HCT116 (cell line): ENCODE measurements at regions not wholly inside any gene's neighbourhood (a gene's known extent, or its start where the extent isn't known, plus 50 kb on each side); places are given as distances from the start of the nearest gene placed in this dataset.

ENCODE experiments used
- ATAC-seq: fragments of 200-7000 bp; cut with Tn5 transposase; 2 replicates; pipeline ENCODE4 v1.9.1; 2020; ENCODE audit warnings: mild to moderate bottlenecking, moderate library complexity
- BruUV-seq: library from RNA; stranded (reverse); fragments of 400-500 nt; replicated peaks from 2 replicates; lab custom pipeline; 2021; lab: Mats Ljungman, UMichigan
- CTCF ChIA-PET: fragments of 300-600 bp; sonication (Branson Sonifier 250); formaldehyde crosslinking; loops from one replicate; lab custom pipeline; 2021; ENCODE audit warnings: antibody characterized with exemption; lab: Charles Lee
- POLR2A ChIA-PET: fragments of 300-600, 350-600 bp; sonication (Branson Sonifier 250); formaldehyde crosslinking; loops from one replicate; lab custom pipeline; 2021; ENCODE audit warnings: antibody characterized with exemption; lab: Charles Lee
- RAD21 ChIA-PET, 2 experiments: fragments of 300-600 bp; sonication (Branson Sonifier 250); formaldehyde crosslinking; loops; one replicate each; lab custom pipeline; 2023; ENCODE audit warnings: low total read pairs in 2 of 2; ENCODE audit not compliant: uncharacterized antibody in 2 of 2, unreplicated experiment in 2 of 2, low non-redundant PET in 1 of 2; lab: Charles Lee
- DNase-seq: peaks from one replicate; pipeline ENCODE4 v3.0.0-alpha.2; 2010; ENCODE audit warnings: low read depth, low spot score
- H2AFZ ChIP-seq: fragments of 200-600 bp; shearing (Covaris generic), sonication (generic); 2 replicates; pipeline ENCODE4 v1.6.1; 2017; ENCODE audit warnings: low read depth, mixed run types, mixed read lengths, antibody characterized with exemption, low read length; ENCODE audit not compliant: poor library complexity, severe bottlenecking
- H3K27ac ChIP-seq: 2 replicates; pipeline ENCODE4 v1.5.1; 2012; ENCODE audit warnings: low read depth, low read length
- H3K27me3 ChIP-seq: fragments of 200-600 bp; sonication (generic); 2 replicates; pipeline ENCODE4 v1.6.1; 2016; ENCODE audit warnings: mixed run types, low read length, mixed read lengths; ENCODE audit not compliant: insufficient read depth
- H3K36me3 ChIP-seq, 2 experiments: fragments of 200-500 bp in 1 of 2; fragments of 200-600 bp in 1 of 2; sonication (Bioruptor generic) in 1 of 2; sonication (generic) in 1 of 2; 2 replicates each; pipeline versions ENCODE4 v1.5.1 to v1.6.1; 2014 to 2016; ENCODE audit warnings: low read length in 2 of 2, inconsistent platforms in 1 of 2, mixed read lengths in 1 of 2, mixed run types in 1 of 2; ENCODE audit not compliant: insufficient read depth in 2 of 2, control insufficient read depth in 1 of 2
- H3K4me1 ChIP-seq, 2 experiments: fragments of 200-600 bp in 1 of 2; sonication (generic) in 1 of 2; 2 replicates each; pipeline versions ENCODE4 v1.5.1 to v1.6.1; 2012 to 2017; ENCODE audit warnings: low read length in 2 of 2, inconsistent platforms in 1 of 2, mild to moderate bottlenecking in 1 of 2, mixed read lengths in 1 of 2, mixed run types in 1 of 2, moderate library complexity in 1 of 2; ENCODE audit not compliant: insufficient read depth in 2 of 2, control insufficient read depth in 1 of 2
- H3K4me2 ChIP-seq: fragments of 200-600 bp; sonication (generic); 2 replicates; pipeline ENCODE4 v1.6.1; 2017; ENCODE audit warnings: mixed run types, low read length, mixed read lengths
- H3K4me3 ChIP-seq, 2 experiments: fragments of 200-600 bp in 1 of 2; sonication (generic) in 1 of 2; replicated peaks in 1 of 2; 2 replicates each; pipeline ENCODE4 v1.5.1; 2011 to 2016; ENCODE audit warnings: low read length in 2 of 2, control low read depth in 1 of 2, low read depth in 1 of 2, mild to moderate bottlenecking in 1 of 2, mixed read lengths in 1 of 2, mixed run types in 1 of 2
- H3K79me2 ChIP-seq: fragments of 200-600 bp; sonication (generic); 2 replicates; pipeline ENCODE4 v1.6.1; 2017; ENCODE audit warnings: mild to moderate bottlenecking, mixed run types, low read length, moderate library complexity, mixed read lengths; ENCODE audit not compliant: insufficient read depth
- H3K9ac ChIP-seq: fragments of 200-600 bp; sonication (generic); 2 replicates; pipeline ENCODE4 v1.6.1; 2016; ENCODE audit warnings: low read length, mixed read lengths
- H3K9me2 ChIP-seq: fragments of 200-600 bp; sonication (generic), shearing (Covaris generic); 2 replicates; pipeline ENCODE4 v1.6.1; 2017; ENCODE audit warnings: mixed run types, mild to moderate bottlenecking, moderate library complexity; ENCODE audit not compliant: insufficient read depth
- H3K9me3 ChIP-seq, 2 experiments: fragments of 200-500 bp in 1 of 2; fragments of 200-600 bp in 1 of 2; sonication (Bioruptor generic) in 1 of 2; sonication (generic) in 1 of 2; 2 replicates each; pipeline ENCODE4 v1.6.1; 2014 to 2017; ENCODE audit warnings: low read length in 2 of 2, mixed read lengths in 2 of 2, inconsistent platforms in 1 of 2, low read depth in 1 of 2, mild to moderate bottlenecking in 1 of 2, mixed run types in 1 of 2, moderate library complexity in 1 of 2; ENCODE audit not compliant: control insufficient read depth in 1 of 2, insufficient read depth in 1 of 2
- H4K20me1 ChIP-seq: fragments of 200-600 bp; sonication (generic), shearing (Covaris generic); 2 replicates; pipeline ENCODE4 v1.6.1; 2017; ENCODE audit warnings: mixed run types, mild to moderate bottlenecking, moderate library complexity; ENCODE audit not compliant: insufficient read depth
- ATF3 ChIP-seq: IDR thresholded peaks from 2 replicates; pipeline ENCODE4 v1.6.1; 2012
- CBX3 ChIP-seq: IDR thresholded peaks from 2 replicates; pipeline ENCODE4 v1.6.1; 2012; ENCODE audit warnings: low read depth
- CEBPB ChIP-seq: IDR thresholded peaks from 2 replicates; pipeline ENCODE4 v1.6.1; 2012; ENCODE audit warnings: low read depth
- EGR1 ChIP-seq: IDR thresholded peaks from 2 replicates; pipeline ENCODE4 v1.6.1; 2012; ENCODE audit warnings: low read depth
- ELF1 ChIP-seq: IDR thresholded peaks from 2 replicates; pipeline ENCODE4 v1.6.1; 2012; ENCODE audit warnings: low read depth, borderline replicate concordance
- EZH2 ChIP-seq: fragments of 200-600 bp; sonication (generic); IDR thresholded peaks from 2 replicates; pipeline ENCODE4 v1.6.1; 2017; ENCODE audit warnings: antibody characterized with exemption, mixed run types
- EZH2phosphoT487 ChIP-seq: fragments of 200-600 bp; IDR thresholded peaks from 2 replicates; pipeline ENCODE4 v1.6.1; 2018; ENCODE audit warnings: antibody characterized with exemption, borderline replicate concordance
- MAX ChIP-seq: IDR thresholded peaks from 2 replicates; pipeline ENCODE4 v1.6.1; 2012
- POLR2A ChIP-seq: IDR thresholded peaks from 2 replicates; pipeline ENCODE4 v1.7.0; 2011; ENCODE audit warnings: borderline replicate concordance; ENCODE audit not compliant: insufficient read depth, insufficient read length; ENCODE audit errors: extremely low read depth
- POLR2AphosphoS5 ChIP-seq: IDR thresholded peaks from 2 replicates; pipeline ENCODE4 v1.6.1; 2011; ENCODE audit warnings: mild to moderate bottlenecking, low read depth, low read length, moderate library complexity
- SRF ChIP-seq: IDR thresholded peaks from 2 replicates; pipeline ENCODE4 v1.6.1; 2012; ENCODE audit warnings: low read depth
- YY1 ChIP-seq: IDR thresholded peaks from 2 replicates; pipeline ENCODE4 v1.6.1; 2011; ENCODE audit warnings: low read length, low read depth, moderate library complexity, mild to moderate bottlenecking; ENCODE audit not compliant: insufficient replicate concordance; ENCODE audit errors: extremely low read depth
- ZFX ChIP-seq: fragments of 450-650 bp; IDR thresholded peaks from 2 replicates; pipeline ENCODE4 v1.6.1; 2017
- ZNF274 ChIP-seq: fragments of 200-500 bp; sonication (Bioruptor generic); IDR thresholded peaks from 2 replicates; pipeline ENCODE4 v1.6.1; 2014; ENCODE audit warnings: mild to moderate bottlenecking, low read depth, low read length, inconsistent platforms
- intact Hi-C: fragments of 100-400 bp; cut with micrococcal nuclease; formaldehyde crosslinking; loops from 2 replicates; pipeline ENCODE4 v1.10.0; 2022
- TF ChIP-seq, protein P1 (sequence below): IDR thresholded peaks from 2 replicates; pipeline ENCODE4 v1.6.1; 2012; ENCODE audit warnings: low read depth
- TF ChIP-seq, protein P2 (sequence below), 3 experiments: fragments of 200-600 bp in 1 of 3; sonication (generic) in 1 of 3; IDR thresholded peaks in 2 of 3; conservative IDR thresholded peaks in 1 of 3; 2 replicates each; pipeline ENCODE4 v1.5.1; 2012 to 2017; ENCODE audit warnings: low read depth in 2 of 3, low read length in 2 of 3, antibody characterized with exemption in 1 of 3, borderline replicate concordance in 1 of 3, control low read depth in 1 of 3, mild to moderate bottlenecking in 1 of 3, mixed read lengths in 1 of 3, mixed run types in 1 of 3, moderate library complexity in 1 of 3; ENCODE audit not compliant: insufficient read depth in 1 of 3

DNA sequence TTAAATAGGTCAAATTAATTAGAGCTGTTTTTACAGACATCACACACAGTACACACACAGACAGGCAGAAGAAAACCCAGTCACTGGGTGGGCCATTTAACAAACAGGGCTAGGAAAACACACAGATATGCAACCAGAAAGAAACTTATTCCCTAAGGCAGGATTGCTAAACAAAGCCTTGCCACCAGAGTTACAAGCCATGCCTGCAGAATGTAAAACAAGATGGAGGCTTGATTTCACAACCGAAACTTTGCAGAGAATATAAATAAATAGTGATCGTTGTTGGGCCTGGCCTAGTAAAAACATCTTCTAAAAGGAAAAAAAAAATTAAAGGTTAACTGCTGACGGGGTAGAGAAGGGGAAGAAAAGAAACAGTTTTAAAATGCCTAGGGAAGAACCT, 212.3 kb downstream of the NAP1L3 start:
- Histone ChIP-seq H3K36me3 (no peaks in the 10 kb centered on the region), H3K9me3 (no peaks in the 10 kb centered on the region), H3K9ac (no peak overlapping the region), H2AFZ (no peak overlapping the region), H4K20me1 (no peaks in the 10 kb centered on the region), H3K79me2 (no peaks in the 10 kb centered on the region), H3K9me2 (no peaks in the 10 kb centered on the region), H3K4me1 (no peaks in the 10 kb centered on the region), H3K4me3 (no peak overlapping the region), H3K27ac (no peak overlapping the region), H3K4me2 (no peak overlapping the region)
- ChIA-PET RAD21 (no interaction called here), CTCF (no interaction called here), POLR2A (no interaction called here)
- no peak for ATAC-seq
- DNase-seq, result no peak
- intact Hi-C loops, result no loop called here
- TF ChIP-seq ATF3 (no peak), ZFX (no peak), EGR1 (no peak), MAX (no peak), EZH2 (no peak), CBX3 (no peak), YY1 (no peak), CEBPB (no peak), SRF (no peak)
- TF ChIP-seq, all 23 proteins: peak for 0
- no peaks in the 10 kb centered on the region for H3K27me3 ChIP-seq
- no TSS peak for BruUV-seq

GRCh38 chrX:93454509-93454908, 218.9 kb downstream of the NAP1L3 start:
- no peak overlapping the region for H2AFZ ChIP-seq
- H3K4me3 ChIP-seq, result no peak overlapping the region
- ATAC-seq (no peak), DNase-seq (no peak)
- no peaks in the 10 kb centered on the region for H4K20me1 ChIP-seq
- no peaks in the 10 kb centered on the region for H3K79me2 ChIP-seq
- no peaks in the 10 kb centered on the region for H3K9me3 ChIP-seq
- intact Hi-C loops, result no loop called here
- H3K4me2 ChIP-seq, result no peak overlapping the region
- BruUV-seq, result no TSS peak
- no peak overlapping the region for H3K27ac ChIP-seq
- no peaks in the 10 kb centered on the region for H3K4me1 ChIP-seq
- POLR2A ChIA-PET, result no interaction called here
- CTCF ChIA-PET, result no interaction called here
- H3K9ac ChIP-seq, result no peak overlapping the region
- H3K36me3 ChIP-seq, result no peaks in the 10 kb centered on the region
- H3K9me2 ChIP-seq, result no peaks in the 10 kb centered on the region
- RAD21 ChIA-PET, result no interaction called here
- H3K27me3 ChIP-seq, result no peaks in the 10 kb centered on the region
- TF ChIP-seq, protein P1, sequence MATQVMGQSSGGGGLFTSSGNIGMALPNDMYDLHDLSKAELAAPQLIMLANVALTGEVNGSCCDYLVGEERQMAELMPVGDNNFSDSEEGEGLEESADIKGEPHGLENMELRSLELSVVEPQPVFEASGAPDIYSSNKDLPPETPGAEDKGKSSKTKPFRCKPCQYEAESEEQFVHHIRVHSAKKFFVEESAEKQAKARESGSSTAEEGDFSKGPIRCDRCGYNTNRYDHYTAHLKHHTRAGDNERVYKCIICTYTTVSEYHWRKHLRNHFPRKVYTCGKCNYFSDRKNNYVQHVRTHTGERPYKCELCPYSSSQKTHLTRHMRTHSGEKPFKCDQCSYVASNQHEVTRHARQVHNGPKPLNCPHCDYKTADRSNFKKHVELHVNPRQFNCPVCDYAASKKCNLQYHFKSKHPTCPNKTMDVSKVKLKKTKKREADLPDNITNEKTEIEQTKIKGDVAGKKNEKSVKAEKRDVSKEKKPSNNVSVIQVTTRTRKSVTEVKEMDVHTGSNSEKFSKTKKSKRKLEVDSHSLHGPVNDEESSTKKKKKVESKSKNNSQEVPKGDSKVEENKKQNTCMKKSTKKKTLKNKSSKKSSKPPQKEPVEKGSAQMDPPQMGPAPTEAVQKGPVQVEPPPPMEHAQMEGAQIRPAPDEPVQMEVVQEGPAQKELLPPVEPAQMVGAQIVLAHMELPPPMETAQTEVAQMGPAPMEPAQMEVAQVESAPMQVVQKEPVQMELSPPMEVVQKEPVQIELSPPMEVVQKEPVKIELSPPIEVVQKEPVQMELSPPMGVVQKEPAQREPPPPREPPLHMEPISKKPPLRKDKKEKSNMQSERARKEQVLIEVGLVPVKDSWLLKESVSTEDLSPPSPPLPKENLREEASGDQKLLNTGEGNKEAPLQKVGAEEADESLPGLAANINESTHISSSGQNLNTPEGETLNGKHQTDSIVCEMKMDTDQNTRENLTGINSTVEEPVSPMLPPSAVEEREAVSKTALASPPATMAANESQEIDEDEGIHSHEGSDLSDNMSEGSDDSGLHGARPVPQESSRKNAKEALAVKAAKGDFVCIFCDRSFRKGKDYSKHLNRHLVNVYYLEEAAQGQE, result no peak
- no peak for TF ChIP-seq EZH2phosphoT487
- no peak for TF ChIP-seq ZNF274
- TF ChIP-seq SRF, result no peak
- no peak for TF ChIP-seq CBX3
- TF ChIP-seq POLR2A, result no peak
- no peak for TF ChIP-seq EGR1
- no peak for TF ChIP-seq ATF3
- TF ChIP-seq ELF1, result no peak
- no peak for TF ChIP-seq ZFX
- TF ChIP-seq POLR2AphosphoS5, result no peak
- TF ChIP-seq, protein P2, sequence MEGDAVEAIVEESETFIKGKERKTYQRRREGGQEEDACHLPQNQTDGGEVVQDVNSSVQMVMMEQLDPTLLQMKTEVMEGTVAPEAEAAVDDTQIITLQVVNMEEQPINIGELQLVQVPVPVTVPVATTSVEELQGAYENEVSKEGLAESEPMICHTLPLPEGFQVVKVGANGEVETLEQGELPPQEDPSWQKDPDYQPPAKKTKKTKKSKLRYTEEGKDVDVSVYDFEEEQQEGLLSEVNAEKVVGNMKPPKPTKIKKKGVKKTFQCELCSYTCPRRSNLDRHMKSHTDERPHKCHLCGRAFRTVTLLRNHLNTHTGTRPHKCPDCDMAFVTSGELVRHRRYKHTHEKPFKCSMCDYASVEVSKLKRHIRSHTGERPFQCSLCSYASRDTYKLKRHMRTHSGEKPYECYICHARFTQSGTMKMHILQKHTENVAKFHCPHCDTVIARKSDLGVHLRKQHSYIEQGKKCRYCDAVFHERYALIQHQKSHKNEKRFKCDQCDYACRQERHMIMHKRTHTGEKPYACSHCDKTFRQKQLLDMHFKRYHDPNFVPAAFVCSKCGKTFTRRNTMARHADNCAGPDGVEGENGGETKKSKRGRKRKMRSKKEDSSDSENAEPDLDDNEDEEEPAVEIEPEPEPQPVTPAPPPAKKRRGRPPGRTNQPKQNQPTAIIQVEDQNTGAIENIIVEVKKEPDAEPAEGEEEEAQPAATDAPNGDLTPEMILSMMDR (IDR thresholded peaks at IDR 0.05 in 2 of 3, conservative IDR thresholded peaks at IDR 0.05 in 1 of 3; ENCODE audit: borderline replicate concordance in 1 of 3, insufficient read depth in 1 of 3, low read depth in 2 of 3, low read length in 2 of 3), result no peak
